ENCODE measurements at regions not wholly inside any gene's neighbourhood (a gene's known extent, or its start where the extent isn't known, plus 50 kb on each side); places are given as distances from the start of the nearest gene placed in this dataset.

DNA sequence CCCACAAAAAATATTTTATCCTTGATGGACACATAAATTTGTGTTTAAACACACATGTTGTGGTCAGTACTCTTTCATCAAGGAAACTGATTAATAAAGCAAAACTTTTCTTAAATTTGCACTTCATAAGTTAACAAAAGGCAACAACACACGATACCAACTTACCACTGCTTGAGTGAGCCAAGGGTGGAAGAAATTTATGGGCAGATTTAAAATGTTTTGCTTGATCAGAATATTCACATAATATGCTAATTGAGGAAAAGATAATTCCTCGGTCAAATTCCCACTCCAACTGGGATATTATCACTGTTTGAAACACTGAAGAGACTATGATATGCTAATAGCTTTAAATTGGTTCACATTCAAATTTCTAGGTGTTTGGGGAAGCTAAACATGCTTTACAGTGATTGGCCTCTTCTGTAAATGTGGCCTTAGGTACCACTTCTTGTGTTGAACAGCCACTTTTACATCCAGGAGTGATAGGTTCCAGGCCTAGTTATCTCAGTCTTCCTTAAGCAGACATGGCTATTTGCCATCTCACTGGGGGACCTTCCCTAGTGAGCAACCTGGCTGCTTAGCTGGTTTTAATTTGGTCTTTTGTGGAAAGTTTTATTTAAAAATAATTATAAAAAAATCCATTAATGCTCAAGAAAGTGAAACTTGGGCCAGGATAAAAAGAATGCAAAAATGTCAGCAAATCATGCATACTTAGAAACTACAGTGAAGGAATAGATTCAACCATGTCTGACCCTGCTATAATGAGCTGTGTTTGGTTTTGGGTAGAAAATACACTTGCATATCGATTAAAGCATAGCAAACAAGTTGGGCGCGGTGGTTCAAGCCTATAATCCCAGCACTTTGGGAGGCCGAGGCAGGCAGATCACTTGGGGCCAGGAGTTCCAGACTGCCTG lies 221.2 kb upstream of the MAP3K7 start:
- no peak for DNase-seq

DNA sequence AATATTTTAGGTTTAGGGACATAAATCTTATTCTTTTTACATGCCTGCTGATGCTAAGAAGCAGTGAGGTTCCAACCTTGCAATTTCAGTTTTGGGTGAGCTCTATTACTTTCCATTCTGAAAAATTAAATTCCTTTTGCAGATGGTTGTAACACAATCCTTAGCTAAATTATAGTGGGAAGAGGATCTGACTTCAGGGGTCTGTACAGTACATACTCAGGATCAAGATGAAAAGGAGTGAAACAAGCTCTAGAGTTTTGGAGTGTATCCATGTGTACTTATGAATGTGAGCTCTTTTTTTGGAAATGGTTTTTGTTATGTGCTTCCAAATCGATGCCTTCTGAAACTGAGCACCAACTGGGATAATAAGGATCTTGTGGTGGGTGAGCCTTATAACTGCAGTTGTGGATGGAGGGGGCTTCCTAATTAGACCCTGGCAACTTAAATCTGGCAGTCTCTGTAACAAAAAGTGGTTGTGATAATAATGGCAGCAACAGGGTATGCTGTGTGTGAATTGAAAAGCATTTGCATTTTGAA lies 218.8 kb upstream of the MAP3K7 start:
- no peak for DNase-seq

DNA sequence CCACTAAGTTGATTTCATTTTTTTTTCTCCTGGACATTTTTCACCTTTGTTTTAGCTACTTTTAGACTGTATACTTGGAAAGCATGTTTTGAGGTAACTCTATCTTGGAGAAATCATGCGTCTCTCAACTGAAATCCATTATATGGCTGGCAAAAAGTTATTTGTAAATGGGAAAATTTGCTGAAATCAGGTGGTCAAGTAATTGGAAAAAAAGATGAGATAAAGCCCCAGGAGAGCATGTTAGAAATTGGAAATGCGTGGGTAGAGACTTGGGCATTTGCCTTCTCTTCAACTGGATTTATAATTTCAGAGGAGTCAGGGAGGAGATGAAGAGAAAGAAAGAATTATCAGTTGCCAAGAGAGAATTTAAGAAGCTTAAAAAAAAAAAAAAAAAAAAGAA lies 217.1 kb upstream of the MAP3K7 start:
- DNase-seq, result no peak

- DNase-seq, result no peak
These were observed 208.2 kb upstream of the MAP3K7 start for GRCh38 chr6:90795078-90795477.

- no peak for DNase-seq
These were observed 206.9 kb upstream of the MAP3K7 start for GRCh38 chr6:90793771-90794170.

GRCh38 chr6:90790696-90791095 lies 203.8 kb upstream of the MAP3K7 start:
- no peak for DNase-seq

GRCh38 chr6:90790058-90790457 lies 203.2 kb upstream of the MAP3K7 start:
- DNase-seq, result no peak

GRCh38 chr6:90788781-90789180 lies 201.9 kb upstream of the MAP3K7 start:
- no peak for DNase-seq

DNA sequence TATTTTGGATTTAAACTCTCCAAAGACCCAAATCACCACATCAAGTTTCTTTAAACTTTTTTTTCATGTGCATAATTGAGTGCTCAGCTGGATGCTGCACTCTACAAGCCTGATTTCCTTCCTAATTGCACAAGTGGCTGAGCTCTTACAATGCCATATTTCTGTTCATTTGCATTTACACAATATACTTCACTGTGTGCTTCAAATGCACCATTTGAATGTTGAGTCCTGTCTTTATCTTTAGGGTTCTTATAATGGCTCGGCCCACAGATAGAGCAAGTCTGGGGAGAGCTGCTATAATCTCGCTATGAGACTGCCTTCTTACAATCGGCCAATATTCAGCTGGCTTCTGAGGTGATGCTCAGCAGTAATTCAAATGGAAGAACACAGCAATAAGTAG lies 200.6 kb upstream of the MAP3K7 start:
- no peak for DNase-seq

DNA sequence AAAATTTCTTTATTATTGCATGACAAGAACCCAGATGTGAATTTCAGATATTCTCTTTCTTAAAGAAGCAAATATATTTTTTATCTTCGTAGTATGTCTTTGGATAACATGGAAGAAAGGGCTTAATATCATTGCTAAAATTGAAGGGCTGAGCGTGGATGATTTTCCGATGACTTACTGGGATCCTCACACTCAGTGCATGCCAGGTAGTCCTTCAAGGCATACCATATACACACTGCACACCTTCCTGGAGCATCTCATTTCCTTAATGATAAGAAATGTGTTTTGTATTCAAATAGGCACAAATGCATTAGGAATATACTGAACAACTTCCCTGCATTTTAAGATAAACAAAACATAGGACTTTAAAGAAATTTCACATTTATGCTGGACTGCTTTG lies 193.9 kb upstream of the MAP3K7 start:
- DNase-seq, result no peak

DNA sequence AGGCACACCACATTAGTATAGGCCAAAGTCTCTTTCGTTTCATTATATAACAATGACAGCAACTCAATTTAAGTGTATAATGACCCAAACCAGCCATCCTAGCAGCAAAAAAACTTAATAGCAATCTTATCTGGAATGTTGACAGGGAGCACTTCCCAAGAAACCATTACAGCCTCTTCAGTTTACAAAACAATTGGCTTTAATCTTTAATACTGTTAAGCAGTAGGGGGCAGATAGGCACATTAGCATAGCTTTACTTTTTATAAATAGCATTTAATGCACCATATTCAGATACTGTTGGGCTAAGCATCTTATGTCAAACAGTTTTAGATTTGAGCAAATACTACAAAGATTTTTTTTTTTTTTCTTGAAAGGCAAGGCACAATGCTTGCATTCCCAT lies 193.3 kb upstream of the MAP3K7 start:
- DNase-seq, result no peak

GRCh38 chr6:90778417-90779203 lies 191.7 kb upstream of the MAP3K7 start:
- no peak for DNase-seq

DNA sequence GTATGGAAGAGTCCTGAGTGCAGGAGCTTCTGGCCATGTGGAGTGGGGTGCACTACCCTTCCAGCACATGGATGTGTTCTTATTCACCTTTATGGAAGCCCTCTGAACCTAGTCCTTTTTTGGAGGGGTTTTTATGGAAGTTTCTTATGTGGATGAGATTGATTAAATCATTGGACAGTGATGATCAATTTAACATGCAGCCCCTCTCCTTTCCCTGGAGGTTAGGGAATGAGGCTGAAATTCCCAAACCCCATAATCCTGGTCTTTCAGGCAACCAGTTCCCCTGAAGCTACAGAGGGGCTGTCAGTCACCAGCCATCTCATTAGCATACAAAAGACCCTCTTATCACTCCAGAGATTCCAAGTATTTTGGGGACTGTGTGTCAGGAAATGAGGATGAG lies 183.9 kb upstream of the MAP3K7 start:
- DNase-seq, result no peak

GRCh38 chr6:90765895-90766294 lies 179.0 kb upstream of the MAP3K7 start:
- no peak for DNase-seq

DNA sequence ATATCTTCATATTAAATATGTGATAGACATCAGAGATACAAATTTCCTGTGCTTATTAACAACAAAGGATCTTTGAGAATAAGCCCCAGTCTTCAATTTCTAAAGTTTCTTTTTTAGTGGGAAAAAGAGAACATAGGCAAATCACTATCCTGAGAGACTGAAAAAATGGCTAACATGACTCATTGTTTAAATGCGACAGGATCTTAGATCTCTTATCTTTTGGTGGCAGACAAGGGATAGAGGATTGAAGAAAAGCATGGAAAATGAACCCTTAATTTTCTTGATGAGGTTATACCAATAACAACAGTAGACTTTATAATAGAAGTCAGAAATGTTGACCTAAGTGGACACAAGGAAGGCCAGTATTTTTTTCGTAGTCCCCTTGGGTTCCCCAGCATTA lies 178.6 kb upstream of the MAP3K7 start:
- no peak for DNase-seq

- no peak for DNase-seq
These were observed 177.1 kb upstream of the MAP3K7 start for GRCh38 chr6:90764001-90764400.

- DNase-seq, result no peak
These were observed 172.8 kb upstream of the MAP3K7 start for GRCh38 chr6:90759664-90760063.

DNA sequence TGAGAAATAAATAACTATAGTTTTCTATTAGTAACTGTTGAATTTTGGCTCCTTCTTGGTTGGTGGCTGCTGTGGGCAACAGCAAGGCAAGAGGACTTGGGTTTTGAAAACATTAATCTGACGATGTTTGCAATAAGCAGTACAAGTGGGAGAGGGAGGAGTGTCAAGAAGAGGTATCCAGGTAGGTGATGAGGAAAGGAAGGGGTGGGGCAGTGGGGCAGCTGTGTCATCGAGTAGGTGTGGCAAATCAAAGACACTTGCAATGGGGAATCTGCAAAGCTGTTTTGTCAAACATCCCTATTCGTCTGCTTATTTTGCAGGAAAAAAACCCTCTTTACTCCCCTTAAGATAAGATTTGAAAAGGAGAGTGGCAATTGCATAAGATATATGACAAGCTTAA lies 171.9 kb upstream of the MAP3K7 start:
- no peak for DNase-seq

- no peak for DNase-seq
These were observed 167.2 kb upstream of the MAP3K7 start for GRCh38 chr6:90753820-90754643.

DNA sequence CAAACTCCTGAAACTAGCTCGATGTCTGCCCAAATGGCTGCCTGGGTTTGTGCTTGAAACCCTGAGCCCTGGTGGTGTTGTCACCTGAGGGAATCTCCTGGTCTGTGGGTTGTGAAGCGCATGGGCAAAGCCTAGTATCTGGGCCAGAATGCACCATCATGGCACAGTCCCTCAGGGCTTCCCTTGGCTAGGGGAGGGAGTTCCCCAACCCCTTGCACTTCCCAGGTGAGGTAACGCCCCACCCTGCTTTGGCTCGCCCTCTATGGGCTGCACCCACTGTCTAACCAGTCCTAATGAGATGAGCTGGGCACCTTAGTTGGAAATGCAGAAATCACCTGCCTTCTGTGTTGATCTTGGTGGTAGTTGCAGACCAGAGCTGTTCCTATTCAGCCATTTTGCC lies 152.9 kb upstream of the MAP3K7 start:
- no peak for DNase-seq

GRCh38 chr6:90739339-90739738 lies 152.5 kb upstream of the MAP3K7 start:
- no peak for DNase-seq

DNA sequence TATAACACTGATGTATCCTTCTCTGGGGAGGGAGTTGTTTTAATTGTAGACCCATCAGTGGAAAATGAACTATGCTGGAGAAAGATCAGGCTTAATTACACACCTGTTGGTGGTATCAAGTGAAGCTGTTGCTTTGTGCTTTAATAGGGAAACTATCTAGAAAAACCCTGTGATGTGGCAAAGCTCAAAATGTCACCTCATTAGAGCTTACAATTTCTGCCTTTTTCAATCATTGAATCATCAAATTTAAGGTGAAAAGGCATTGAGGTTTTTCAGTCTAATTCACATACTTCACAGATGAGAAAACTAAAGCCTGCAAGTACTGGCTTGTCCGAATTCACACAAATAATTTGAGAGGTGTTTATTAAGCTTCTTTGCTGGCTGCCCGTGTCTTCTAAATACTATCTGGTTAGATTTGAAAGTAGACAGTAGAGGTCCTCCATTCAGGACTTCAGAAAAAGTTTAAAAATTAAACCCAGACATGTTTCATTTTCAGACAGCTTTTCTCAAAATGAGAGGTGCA lies 143.3 kb upstream of the MAP3K7 start:
- DNase-seq, result no peak

DNA sequence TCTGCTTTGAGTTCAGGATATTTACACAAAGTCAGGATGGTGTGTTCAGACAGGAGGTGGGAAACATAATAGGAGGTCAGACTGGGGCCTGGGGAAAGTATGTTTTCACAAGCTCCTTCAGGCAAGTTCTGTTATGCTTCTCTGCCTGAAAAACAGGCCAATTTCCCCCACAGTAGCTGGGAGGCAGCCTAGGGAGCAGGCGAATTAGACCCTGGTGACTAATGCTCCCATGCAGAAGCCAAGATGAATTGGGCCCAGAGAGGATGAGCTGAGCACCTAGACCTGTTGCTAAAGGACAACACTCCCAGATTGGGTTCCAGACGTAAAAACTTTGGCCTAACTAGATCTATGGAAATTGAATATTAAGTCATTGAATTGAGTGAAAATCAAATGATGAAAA lies 142.2 kb upstream of the MAP3K7 start:
- no peak for DNase-seq
